Adrenal gland (tissue), 9 donors: ENCODE measurements at regions not wholly inside any gene's neighbourhood (a gene's known extent, or its start where the extent isn't known, plus 50 kb on each side); places are given as distances from the start of the nearest gene placed in this dataset.

ENCODE experiments used
- DNase-seq, 7 donors: peaks; one replicate each; pipeline ENCODE4 v3.0.0-alpha.2; 2019 to 2020
- H3K27ac ChIP-seq, 5 donors: fragments of 200-600 bp; sonication (generic) in 4 of 5; 1 replicate in 3 of 5; 2 replicates in 2 of 5; pipeline versions ENCODE4 v1.5.1 to v1.8.0; 2016 to 2020; ENCODE audit warnings: mild to moderate bottlenecking in 1 of 5
- H3K27me3 ChIP-seq: fragments of 200-600 bp; 2 replicates; pipeline ENCODE4 v1.8.0; 2021
- H3K36me3 ChIP-seq, 2 donors: fragments of 200-600 bp; replicated peaks in 1 of 2; 1 replicate in 1 of 2; 2 replicates in 1 of 2; pipeline versions ENCODE4 v1.5.1 to v1.8.0; 2018 to 2022
- H3K4me1 ChIP-seq, 2 donors: fragments of 200-600 bp; replicated peaks in 1 of 2; 1 replicate in 1 of 2; 2 replicates in 1 of 2; pipeline versions ENCODE4 v1.5.1 to v1.8.0; 2018 to 2021
- H3K4me3 ChIP-seq, 4 donors: fragments of 200-600 bp; sonication (generic) in 3 of 4; one replicate each; pipeline ENCODE4 v1.5.1; 2016 to 2018
- H3K9me3 ChIP-seq, 3 donors: fragments of 200-600 bp; sonication (generic) in 1 of 3; replicated peaks in 1 of 3; 1 replicate in 2 of 3; 2 replicates in 1 of 3; pipeline versions ENCODE4 v1.5.1 to v1.8.0; 2016 to 2021
- POLR2A ChIP-seq, 2 donors: fragments of 450-650 bp; IDR thresholded peaks; one replicate each; pipeline ENCODE4 v1.6.1; 2017; ENCODE audit warnings: antibody characterized with exemption in 2 of 2, mild to moderate bottlenecking in 2 of 2, moderate library complexity in 1 of 2
- WGBS, 4 donors: extraction: QIAGEN DNeasy Blood & Tissue Kit in 2 of 4; methylation state at CpG; one replicate each; pipeline versions ENCODE4 v1.1.5 to v1.1.7; 2013 to 2017; 5-methylcytosine and 5-hydroxymethylcytosine counted together
- intact Hi-C, 2 donors: fragments of 100-400 bp; cut with DNase I; formaldehyde crosslinking; loops; one replicate each; pipeline versions ENCODE4 v1.14.1 to v1.15.0; 2022 to 2023
- TF ChIP-seq, protein P1 (sequence below), 6 experiments: fragments of 450-650 bp in 4 of 6; fragments of 200-600 bp in 2 of 6; sonication (generic) in 1 of 6; IDR thresholded peaks; 1 replicate in 5 of 6; 2 replicates in 1 of 6; pipeline versions ENCODE4 v1.5.1 to v1.8.0; 2016 to 2021; ENCODE audit warnings: antibody characterized with exemption in 6 of 6, mild to moderate bottlenecking in 2 of 6, moderate library complexity in 1 of 6
- donor health status: healthy with polysubstance abuse.
- donor health status: Bipolar disorder and iron deficiency.
- donor health status: DM: yes; HTN: yes; CAD: no.
- donor health status: DM: no; HTN: no; CAD: no.
- donor health status: DM: no; HTN: no; CAD: no.

GRCh38 chr3:152050903-152051302, 177.5 kb downstream of the SUCNR1 start:
- intact Hi-C loops = no loop called here
- H3K27me3 ChIP-seq = no peaks in the 10 kb centered on the region
- H3K36me3 ChIP-seq = no peaks in the 10 kb centered on the region
- H3K4me1 ChIP-seq = no peaks in the 10 kb centered on the region
- H3K9me3 ChIP-seq = no peaks in the 10 kb centered on the region
- WGBS, 4 donors = 58 to 73% (median 68%) methylated on average over 1 of the region's 1 CpG
- TF ChIP-seq, protein P1, sequence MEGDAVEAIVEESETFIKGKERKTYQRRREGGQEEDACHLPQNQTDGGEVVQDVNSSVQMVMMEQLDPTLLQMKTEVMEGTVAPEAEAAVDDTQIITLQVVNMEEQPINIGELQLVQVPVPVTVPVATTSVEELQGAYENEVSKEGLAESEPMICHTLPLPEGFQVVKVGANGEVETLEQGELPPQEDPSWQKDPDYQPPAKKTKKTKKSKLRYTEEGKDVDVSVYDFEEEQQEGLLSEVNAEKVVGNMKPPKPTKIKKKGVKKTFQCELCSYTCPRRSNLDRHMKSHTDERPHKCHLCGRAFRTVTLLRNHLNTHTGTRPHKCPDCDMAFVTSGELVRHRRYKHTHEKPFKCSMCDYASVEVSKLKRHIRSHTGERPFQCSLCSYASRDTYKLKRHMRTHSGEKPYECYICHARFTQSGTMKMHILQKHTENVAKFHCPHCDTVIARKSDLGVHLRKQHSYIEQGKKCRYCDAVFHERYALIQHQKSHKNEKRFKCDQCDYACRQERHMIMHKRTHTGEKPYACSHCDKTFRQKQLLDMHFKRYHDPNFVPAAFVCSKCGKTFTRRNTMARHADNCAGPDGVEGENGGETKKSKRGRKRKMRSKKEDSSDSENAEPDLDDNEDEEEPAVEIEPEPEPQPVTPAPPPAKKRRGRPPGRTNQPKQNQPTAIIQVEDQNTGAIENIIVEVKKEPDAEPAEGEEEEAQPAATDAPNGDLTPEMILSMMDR (IDR thresholded peaks at IDR 0.05) = no peak
- TF ChIP-seq POLR2A (IDR thresholded peaks at IDR 0.05) = no peak
- no peak for DNase-seq
- H3K4me3 ChIP-seq = no peak overlapping the region
- H3K27ac ChIP-seq = no peak overlapping the region

DNA sequence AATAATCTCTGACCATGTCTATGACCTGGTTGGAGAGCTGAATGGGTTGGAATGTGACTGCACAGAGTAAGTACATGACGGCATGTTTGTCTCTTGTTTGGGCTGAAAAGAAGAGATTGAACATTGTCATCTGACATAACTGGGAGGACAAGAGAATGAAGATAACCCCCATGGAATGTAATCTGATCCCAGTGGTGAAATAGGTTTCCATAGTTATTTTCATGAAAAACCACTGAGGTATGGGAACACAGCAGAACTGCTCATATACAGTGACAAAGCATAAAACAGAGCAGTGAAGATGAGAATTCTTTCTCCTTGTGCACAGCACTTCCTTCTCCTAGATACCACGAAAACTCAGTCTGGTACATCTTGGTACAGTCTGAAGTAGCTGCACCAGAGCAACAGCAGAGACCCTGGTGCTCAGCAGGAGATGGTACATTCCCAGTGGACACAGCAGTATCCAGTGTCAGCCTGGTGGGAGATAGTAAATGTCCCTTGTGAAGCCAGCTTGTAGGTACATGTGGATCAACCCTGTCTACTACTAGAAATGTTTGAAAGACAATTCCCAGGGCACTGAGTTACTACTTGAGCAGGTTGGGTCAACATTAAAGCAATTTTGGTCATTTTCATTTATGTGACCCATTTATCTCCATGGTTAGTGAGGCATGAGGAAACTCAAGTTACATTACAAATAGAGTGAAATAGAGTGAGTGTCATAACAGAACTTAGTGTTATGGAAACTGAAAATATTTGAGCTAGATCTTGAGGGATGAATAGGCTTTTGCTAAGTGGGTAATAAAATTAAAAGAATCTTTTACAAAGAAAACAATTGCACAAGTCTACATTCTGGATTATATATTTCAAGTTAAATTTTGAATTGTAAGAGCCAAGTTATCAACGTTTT, 178.3 kb downstream of the SUCNR1 start:
- DNase-seq = no peak
- Histone ChIP-seq H3K27me3 (no peaks in the 10 kb centered on the region), H3K4me3 (no peak overlapping the region), H3K36me3 (no peaks in the 10 kb centered on the region), H3K9me3 (no peaks in the 10 kb centered on the region), H3K27ac (no peak overlapping the region), H3K4me1 (no peaks in the 10 kb centered on the region)
- WGBS, 4 donors = 65 to 78% (median 71%) methylated on average over 3 of the region's 3 CpGs
- intact Hi-C loops = no loop called here
- no peak for TF ChIP-seq POLR2A (IDR thresholded peaks at IDR 0.05)
- TF ChIP-seq, protein P1 (IDR thresholded peaks at IDR 0.05) = no peak

- no peak overlapping the region for H3K27ac ChIP-seq
- no peak overlapping the region for H3K4me3 ChIP-seq
- 85 to 100% (median 89%) methylated on average over 1 of the region's 1 CpG for WGBS, 4 donors
- H3K36me3 ChIP-seq = no peaks in the 10 kb centered on the region
- H3K27me3 ChIP-seq = no peaks in the 10 kb centered on the region
- TF ChIP-seq, protein P1 (IDR thresholded peaks at IDR 0.05) = no peak
- no peak for TF ChIP-seq POLR2A (IDR thresholded peaks at IDR 0.05)
- DNase-seq = no peak
- no peaks in the 10 kb centered on the region for H3K4me1 ChIP-seq
- intact Hi-C loops = no loop called here
- H3K9me3 ChIP-seq = no peaks in the 10 kb centered on the region
These were observed 180.4 kb downstream of the SUCNR1 start for GRCh38 chr3:152053866-152054265.

GRCh38 chr3:152054315-152054714, 180.9 kb downstream of the SUCNR1 start:
- Histone ChIP-seq H3K27me3 (no peaks in the 10 kb centered on the region), H3K27ac (no peak overlapping the region), H3K4me3 (no peak overlapping the region), H3K4me1 (no peaks in the 10 kb centered on the region), H3K36me3 (no peaks in the 10 kb centered on the region), H3K9me3 (no peaks in the 10 kb centered on the region)
- DNase-seq = no peak
- WGBS, 4 donors = 58 to 78% (median 61%) methylated on average over 3 of the region's 3 CpGs
- no peak for TF ChIP-seq POLR2A (IDR thresholded peaks at IDR 0.05)
- TF ChIP-seq, protein P1 (IDR thresholded peaks at IDR 0.05) = no peak
- intact Hi-C loops = no loop called here
